ENCODE measurements at regions not wholly inside any gene's neighbourhood (a gene's known extent, or its start where the extent isn't known, plus 50 kb on each side); places are given as distances from the start of the nearest gene placed in this dataset.

DNA sequence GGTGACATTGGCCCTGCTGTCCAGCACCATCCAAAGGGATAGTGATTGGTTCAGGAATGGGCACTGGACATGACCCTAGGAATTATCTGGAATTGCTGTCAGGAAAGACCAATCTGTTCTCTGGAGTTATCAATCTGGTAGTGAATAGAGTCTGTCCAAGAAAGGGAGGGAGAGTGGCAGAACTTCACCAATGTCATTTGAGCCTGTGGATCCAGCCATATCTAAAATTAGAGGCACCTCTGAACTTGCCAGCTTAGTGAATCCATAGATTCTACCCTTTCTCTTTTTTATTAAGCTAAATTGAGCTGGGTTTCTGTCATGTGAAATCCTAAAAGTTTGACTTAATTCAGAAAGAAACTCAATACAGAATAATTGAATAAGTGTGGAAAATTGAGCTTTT, 93.9 kb downstream of the NKX2-1 start:
- no peak for TF ChIP-seq POLR2A (IDR thresholded peaks at IDR 0.05)
- TF ChIP-seq CTCF (IDR thresholded peaks at IDR 0.05) = no peak

All from body of pancreas (tissue), 4 donors.